DMS53 (cell line): ENCODE measurements at regions not wholly inside any gene's neighbourhood (a gene's known extent, or its start where the extent isn't known, plus 50 kb on each side); places are given as distances from the start of the nearest gene placed in this dataset.

Source experiments
- DNase-seq: peaks from one replicate; lab custom pipeline; 2025; lab: John Stamatoyannopoulos, UW

GRCh38 chr3:27861046-27862036 lies 139.2 kb upstream of the EOMES start:
- DNase-seq, result no peak

DNA sequence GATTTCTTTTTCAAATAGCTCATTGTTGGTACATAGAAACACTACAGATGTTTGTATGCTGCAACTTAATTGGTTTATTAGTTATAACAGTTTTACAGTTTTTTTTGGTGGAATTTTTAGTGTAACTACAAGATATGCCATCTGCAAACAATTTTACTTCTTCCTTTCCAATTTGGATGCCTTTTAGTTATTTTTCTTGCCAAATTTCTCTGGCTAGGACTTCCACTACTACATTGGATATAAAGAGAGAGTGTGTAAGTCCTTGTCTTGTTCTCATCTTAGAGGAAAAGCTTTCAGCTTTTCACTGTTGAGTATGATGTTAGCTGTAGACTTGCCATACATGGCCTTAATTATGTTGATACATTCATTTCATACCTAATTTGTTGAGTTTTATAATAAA lies 143.6 kb upstream of the EOMES start:
- no peak for DNase-seq

- no peak for DNase-seq
Measured at GRCh38 chr3:27869152-27869551, 147.0 kb upstream of the EOMES start.

DNA sequence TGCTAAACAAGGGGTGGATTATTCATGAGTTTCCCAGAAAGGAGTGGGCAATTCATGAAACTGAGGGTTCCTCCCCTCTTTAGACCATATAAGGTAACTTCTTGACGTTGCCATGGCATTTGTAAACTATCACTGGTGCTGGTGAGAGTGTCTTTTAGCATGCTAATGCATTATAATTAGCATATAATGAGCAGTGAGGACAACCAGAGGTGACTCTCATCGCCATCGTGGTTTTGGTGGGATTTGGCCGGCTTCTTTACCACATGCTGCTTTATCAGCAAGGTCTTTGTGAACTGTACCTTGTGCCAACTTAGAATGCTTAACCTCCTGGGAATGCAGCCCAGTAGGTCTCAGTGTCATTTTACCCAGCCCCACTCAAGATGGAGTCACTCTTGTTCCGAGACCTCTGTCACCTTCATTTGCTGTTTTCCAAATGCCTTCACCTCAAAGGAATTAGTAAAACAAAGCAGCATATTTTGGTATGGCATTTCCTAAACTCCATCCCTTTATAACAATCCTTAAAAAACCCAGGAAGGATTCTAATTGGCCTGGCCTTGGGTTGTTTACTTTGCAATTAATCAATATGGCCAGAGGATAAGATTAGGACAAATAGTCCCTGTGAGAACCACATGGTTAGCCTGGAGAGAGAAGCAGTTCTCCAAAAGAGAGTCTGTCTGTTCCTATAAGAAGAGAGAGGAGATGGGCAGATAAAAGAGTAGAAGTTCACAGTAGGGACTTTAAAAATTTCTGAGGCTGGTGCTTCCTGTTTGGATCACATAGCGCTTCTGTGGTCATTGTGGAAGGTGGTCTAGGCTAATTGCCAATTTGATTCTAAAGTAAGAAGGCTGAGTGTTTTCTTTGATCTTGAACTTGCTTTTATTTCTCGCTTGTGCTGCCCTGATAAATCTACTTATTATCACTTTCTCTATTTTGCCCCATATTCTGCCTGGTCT lies 155.2 kb upstream of the EOMES start:
- DNase-seq, result no peak

DNA sequence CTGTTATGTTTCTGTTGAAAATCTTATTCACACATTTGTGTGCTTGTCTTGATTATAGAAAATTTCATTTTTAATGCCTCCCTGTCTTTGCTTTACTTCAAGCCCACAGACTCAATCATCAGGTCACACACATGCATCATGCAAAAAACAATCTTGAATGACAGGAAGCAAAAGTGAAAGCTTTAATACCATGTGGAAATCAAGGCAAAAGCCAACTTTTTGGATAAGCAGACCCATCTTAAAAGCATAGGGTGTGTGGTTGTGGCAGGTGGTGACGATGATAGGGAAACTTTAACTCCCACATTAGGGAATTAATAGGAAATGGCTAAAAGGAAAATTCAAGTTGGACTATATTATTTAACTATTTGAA lies 155.9 kb upstream of the EOMES start:
- DNase-seq, result no peak

DNA sequence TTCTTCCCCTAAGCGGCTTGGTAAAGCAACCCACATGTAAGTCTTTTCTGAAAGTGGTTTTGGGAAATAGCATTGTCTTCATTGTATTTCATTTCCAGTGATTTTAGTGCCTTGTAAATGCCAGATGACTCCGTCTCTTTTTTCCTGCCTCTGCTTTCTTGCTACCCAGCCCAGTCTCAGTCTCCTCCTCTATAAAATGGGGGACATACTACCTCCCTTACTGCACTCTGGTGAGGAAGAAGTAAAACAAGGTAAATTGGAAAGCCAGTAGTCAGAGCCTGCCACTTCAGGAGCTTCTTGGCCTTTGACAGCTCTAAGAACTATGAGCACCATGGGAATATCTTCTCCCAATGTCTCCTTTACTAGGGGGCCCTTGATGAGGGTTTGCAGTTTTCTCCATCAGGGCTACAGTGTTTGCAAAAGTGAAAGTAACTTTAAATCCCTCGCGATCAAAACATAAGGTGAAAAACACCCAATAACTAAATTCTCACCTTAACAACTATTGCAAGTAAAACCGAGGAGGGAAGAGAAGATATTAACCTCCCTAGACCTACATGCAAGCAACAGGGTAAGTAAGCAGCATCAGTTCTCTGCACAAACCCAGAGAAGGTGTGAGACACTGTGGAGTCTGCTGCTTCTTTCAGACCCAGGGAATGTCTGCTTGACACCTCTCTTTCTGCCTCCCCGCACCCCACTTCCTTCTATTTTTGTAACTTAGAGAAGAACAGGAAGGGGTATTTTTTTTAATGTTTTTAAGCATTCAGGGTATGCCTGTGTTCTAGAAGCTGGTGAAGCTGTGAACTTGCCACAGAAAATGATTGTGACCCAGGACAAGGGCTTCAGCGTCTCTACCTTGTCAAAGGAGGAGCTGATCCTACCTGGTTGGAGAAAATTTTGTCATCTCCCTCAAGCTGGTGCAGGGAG lies 159.1 kb upstream of the EOMES start:
- DNase-seq, result no peak

DNA sequence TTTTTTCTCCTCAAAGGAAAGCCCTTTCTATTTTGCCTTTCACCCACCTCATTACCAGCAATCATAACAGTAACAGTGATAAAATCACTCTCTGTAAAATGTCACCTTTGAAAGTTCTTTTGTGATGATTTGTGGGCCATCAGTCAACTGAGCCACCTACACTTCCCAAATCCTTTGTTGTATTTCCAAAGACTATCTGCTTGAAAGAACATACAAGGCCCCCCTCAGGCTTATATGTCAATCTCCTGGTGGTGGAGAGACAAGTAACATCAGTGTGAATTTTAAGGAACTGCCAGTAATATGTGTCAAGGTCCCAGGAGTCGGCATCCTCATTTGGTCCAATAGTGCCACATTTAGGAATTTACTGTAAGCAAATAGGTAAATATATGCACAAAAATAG lies 161.1 kb upstream of the EOMES start:
- DNase-seq, result no peak

- DNase-seq, result no peak
Measured at GRCh38 chr3:27885641-27886040, 163.5 kb upstream of the EOMES start.

DNA sequence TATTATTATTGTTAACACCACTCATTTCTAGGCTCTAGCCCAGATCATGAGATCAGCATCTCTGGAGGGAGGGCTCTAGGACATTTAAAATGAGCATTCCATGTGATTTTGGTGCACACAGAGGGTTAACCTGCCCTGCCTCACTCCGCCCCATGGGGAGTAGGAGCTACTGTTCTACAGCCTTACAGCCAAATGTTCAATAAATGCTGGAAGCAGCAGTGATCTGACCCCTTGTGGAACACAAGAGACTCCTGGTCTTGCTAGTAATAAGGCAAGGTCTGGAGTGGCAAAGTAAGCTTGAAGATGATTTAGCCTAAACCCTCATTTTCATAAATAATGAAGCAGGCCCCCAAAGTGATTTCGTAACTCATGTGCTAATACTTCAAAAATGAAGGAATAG lies 166.4 kb upstream of the EOMES start:
- no peak for DNase-seq

GRCh38 chr3:27889745-27890144 lies 167.6 kb upstream of the EOMES start:
- no peak for DNase-seq

DNA sequence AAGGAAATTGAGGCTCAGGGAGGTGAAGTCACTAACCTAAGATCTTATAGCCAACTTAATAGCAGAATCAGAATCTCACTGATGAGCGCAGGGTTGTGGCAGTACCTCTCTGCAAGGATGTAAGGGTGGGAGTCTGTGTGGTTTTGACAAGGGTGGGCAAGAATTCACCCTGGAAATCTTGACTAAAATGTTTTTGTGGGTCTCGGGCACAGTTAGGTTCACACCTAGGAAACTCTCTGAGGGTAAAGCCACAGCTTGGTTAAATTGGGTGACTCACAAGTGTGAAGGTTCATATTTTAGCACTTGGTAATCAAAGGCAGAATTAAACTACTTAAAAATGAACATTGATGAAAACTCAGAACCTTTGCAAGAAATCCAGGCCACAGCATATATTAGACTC lies 178.2 kb upstream of the EOMES start:
- DNase-seq, result no peak

GRCh38 chr3:27903446-27903845 lies 181.3 kb upstream of the EOMES start:
- DNase-seq, result no peak

GRCh38 chr3:27905625-27906024 lies 183.5 kb upstream of the EOMES start:
- DNase-seq, result no peak

- DNase-seq, result no peak
Measured at GRCh38 chr3:27907148-27907547, 185.0 kb upstream of the EOMES start.

DNA sequence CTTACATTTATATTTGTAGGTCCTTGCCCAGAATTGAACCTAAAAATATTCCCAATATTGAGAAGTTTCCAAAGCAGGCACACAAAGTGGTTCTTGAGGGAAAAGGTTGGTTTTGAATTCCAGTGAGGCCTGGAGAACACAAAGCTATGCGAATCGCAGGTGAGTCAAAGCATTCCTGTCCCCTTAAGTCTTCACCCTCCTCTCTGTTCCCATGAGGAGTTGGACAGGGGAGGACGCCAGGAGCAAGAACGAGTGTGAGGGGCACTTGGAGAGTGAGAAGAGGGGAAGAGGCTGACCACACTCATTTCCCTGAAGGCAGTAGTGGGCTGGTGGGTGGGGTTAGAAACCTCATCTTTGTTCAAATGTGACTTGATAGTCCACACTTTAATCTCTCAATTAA lies 185.8 kb upstream of the EOMES start:
- DNase-seq, result no peak

GRCh38 chr3:27910456-27910855 lies 188.3 kb upstream of the EOMES start:
- DNase-seq, result no peak

DNA sequence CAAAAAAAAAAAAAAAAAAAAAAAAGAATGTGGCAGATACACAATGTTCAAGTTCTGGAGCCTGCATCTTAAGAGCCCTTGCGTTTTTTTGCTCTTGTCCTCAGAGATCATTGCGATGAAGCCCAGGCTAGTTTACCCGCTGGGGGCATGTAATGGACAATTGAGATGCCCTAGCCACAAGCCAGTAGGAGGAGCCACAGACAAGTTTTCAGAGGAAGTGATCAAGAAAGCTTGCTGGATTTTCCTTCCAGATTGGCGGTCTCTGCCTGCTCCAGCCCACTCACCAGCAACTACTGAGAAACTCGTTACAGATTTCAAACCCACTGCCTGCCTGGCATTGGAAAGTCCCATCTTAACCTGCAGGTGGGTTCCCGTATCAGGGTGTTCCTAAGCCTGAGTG lies 192.1 kb upstream of the EOMES start:
- no peak for DNase-seq

DNA sequence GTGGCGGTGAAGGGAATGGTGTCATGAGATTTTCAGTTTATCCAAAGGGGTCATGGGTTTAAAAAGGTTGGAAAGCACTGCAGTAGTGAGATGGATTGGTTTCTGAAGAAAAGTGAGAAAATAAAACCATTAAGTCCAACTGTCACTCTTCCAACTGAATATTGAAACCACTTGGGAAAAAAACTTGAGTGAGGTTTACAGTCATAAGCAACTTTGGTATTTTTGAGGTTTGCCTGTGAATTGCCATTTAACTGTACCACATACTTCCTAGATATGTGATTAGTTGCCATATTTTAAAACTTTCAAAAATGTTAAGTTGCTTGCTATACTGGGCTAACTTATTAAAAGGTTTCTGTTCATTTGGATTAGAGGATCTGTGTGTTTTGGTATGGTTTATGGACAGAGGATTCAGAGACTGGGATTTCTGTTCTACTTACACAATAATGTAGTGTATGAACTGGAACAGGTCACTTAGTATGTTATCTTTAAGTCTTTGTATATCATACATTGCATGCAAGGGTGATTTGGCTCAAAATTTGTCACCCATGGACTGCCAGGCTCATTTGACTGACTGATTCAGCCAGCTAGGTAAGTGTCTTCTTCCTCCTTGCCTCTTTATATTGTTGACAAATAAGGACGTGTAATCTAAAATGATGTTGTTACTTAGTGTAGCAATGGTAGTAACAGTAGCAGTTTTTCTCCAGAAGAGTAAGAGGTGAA lies 201.4 kb upstream of the EOMES start:
- DNase-seq, result no peak

- no peak for DNase-seq
Measured at GRCh38 chr3:27927882-27928281, 205.8 kb upstream of the EOMES start.

- DNase-seq, result no peak
Measured at GRCh38 chr3:27930052-27930602, 208.0 kb upstream of the EOMES start.

DNA sequence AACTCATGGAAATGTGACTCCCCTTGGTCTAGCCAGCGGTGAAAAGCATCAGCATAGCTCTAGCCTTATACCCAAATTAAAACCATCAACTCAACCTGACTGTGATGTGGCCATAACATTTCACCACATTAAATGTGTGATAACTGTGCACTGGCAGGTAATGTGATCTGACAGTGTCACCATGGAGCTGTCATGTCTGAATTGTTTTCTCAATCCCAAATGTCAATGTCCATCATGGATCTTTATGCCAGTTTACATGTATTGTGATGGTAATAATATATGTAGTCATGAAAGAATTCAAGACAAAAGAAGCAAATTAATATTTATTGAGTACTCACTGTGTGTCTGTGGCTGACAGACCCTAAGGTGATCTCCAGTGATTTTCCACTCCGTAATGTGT lies 213.4 kb upstream of the EOMES start:
- DNase-seq, result no peak
